ENCODE measurements at regions not wholly inside any gene's neighbourhood (a gene's known extent, or its start where the extent isn't known, plus 50 kb on each side); places are given as distances from the start of the nearest gene placed in this dataset.

- Mint-ChIP-seq H3K27ac (no peak overlapping the region), H3K9me3 (peaks cover 2% of the 10 kb centered on the region), H3K4me3 (no peak overlapping the region), H3K27me3 (ENCODE audit: low read depth, poor library complexity) (peaks cover 2% of the 10 kb centered on the region), H3K36me3 (ENCODE audit: low read depth) (peaks cover 2% of the 10 kb centered on the region), H3K4me1 (peaks cover 31% of the 10 kb centered on the region)
- DNase-seq, result no peak
- TF ChIP-seq CTCF (IDR thresholded peaks at IDR 0.05), result no peak
Observed at GRCh38 chr6:113347436-113347835, 509.7 kb upstream of the MARCKS start.

DNA sequence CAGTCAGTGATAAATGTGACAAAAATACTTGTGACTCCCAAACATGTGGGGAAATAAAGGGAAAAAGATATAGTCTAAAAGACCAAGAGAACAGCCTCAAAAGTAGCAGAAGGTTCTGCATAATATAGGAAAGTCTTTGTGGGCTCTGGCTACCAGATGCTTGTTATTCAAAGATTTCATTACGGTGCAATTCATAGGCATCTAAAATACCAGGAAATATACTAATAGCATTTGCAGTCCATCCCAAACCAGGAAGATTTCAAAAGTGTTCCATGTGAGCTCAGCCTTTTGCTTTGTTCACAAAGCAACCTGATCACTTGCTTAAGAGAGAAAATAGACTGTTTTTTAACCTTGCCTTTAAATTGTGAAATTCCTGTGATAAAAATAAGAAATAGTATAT is 506.7 kb upstream of the MARCKS start:
- H3K4me1 Mint-ChIP-seq, result peaks cover 36% of the 10 kb centered on the region
- no peak overlapping the region for H3K4me3 Mint-ChIP-seq
- peaks cover 5% of the 10 kb centered on the region for H3K9me3 Mint-ChIP-seq
- no peak for TF ChIP-seq CTCF (IDR thresholded peaks at IDR 0.05)
- no peak overlapping the region for H3K27ac Mint-ChIP-seq
- H3K36me3 Mint-ChIP-seq (ENCODE audit: low read depth), result peaks cover 5% of the 10 kb centered on the region
- DNase-seq, result no peak
- peaks cover 2% of the 10 kb centered on the region for H3K27me3 Mint-ChIP-seq (ENCODE audit: low read depth, poor library complexity)

DNA sequence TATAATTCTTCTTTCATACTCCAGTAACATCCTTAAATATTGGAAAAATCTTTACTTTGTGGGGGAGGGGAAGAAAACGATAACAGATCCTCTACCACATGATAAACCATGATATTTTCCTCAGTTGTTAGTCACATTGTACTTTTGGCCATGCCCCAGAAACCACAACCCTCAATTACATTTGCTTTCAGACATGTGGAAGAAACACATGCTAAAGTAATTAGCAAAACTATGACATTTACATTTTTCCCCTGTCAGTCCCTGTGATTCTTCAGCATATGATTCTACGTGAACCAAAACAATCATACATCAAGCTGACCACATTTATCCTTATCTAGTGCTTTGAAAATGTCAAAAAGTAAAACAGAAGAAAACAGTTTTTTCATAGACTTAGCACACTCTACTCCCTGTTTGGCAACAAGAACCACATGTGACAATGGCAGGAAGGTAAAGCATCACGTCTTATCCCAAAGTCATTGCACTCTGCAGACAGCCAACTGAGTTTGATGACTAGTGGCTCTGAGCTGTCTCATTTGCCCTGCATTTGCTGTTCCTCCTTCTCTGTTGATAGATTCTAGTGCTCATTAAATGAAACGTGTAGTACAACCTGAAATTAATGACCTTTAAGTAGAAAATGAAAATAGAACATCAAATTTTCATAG is 505.8 kb upstream of the MARCKS start:
- H3K27ac Mint-ChIP-seq, result no peak overlapping the region
- H3K36me3 Mint-ChIP-seq (ENCODE audit: low read depth), result peaks cover 5% of the 10 kb centered on the region
- peaks cover 5% of the 10 kb centered on the region for H3K9me3 Mint-ChIP-seq
- no peak overlapping the region for H3K4me3 Mint-ChIP-seq
- peaks cover 32% of the 10 kb centered on the region for H3K4me1 Mint-ChIP-seq
- TF ChIP-seq CTCF (IDR thresholded peaks at IDR 0.05), result no peak
- H3K27me3 Mint-ChIP-seq (ENCODE audit: low read depth, poor library complexity), result peaks cover 2% of the 10 kb centered on the region
- DNase-seq, result no peak

GRCh38 chr6:113352029-113352801 is 504.9 kb upstream of the MARCKS start:
- Mint-ChIP-seq H3K27me3 (ENCODE audit: low read depth, poor library complexity) (peaks cover 2% of the 10 kb centered on the region), H3K27ac (peak overlapping the region; percentile 30), H3K36me3 (ENCODE audit: low read depth) (peaks cover 5% of the 10 kb centered on the region), H3K4me3 (no peak overlapping the region), H3K4me1 (peaks cover 37% of the 10 kb centered on the region), H3K9me3 (peaks cover 5% of the 10 kb centered on the region)
- no peak for DNase-seq
- no peak for TF ChIP-seq CTCF (IDR thresholded peaks at IDR 0.05)

DNA sequence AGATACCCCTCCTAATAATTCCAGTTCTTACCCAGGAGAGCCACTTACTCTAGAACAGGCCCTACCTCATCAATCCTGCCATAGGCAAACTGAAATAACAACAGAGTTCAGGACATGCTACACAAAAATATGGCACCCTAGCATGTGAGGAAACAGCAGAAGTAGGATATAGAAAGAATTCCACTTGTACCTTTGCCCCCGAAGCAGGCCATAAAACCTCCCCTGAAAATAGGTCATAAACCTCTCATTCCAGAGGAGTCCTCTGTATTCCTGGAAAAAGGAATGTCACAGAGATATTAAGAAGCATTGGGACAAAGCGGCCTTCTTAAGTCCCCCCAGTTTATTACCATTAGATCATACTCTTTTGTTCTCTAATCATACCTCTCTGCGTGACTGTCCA is 504.3 kb upstream of the MARCKS start:
- no peak for DNase-seq
- Mint-ChIP-seq H3K36me3 (ENCODE audit: low read depth) (peaks cover 5% of the 10 kb centered on the region), H3K4me3 (no peak overlapping the region), H3K27ac (peak overlapping the region; percentile 14), H3K9me3 (peaks cover 5% of the 10 kb centered on the region), H3K27me3 (ENCODE audit: low read depth, poor library complexity) (peaks cover 2% of the 10 kb centered on the region), H3K4me1 (peaks cover 38% of the 10 kb centered on the region)
- TF ChIP-seq CTCF (IDR thresholded peaks at IDR 0.05), result no peak

All from nephron progenitor cell (in vitro differentiated cells).